ENCODE measurements at regions not wholly inside any gene's neighbourhood (a gene's known extent, or its start where the extent isn't known, plus 50 kb on each side); places are given as distances from the start of the nearest gene placed in this dataset.
"Not testable (repeated sequence)": the region's sequence is repeated elsewhere in the genome, so short reads cannot be mapped to it uniquely, and the experiment has no call there.

DNA sequence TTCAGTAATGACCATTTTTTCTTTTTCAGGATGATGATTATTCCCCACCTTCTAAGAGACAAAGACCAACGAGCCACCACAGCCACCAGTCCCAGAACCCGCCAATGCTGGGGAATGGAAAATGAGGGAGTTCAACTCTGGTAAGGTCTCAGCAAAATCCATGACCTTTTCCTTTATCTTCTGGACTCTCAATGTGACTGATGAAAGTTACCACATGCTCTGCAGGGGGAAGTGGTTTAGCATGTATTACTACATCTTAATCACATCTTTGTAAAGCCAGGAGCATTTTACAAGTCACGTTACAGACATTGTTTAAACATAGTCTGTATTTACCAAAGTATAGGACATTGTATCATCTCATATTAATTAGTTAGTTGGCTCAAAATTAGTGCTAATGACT lies 89.3 kb upstream of the METTL14 start:
- not testable (repeated sequence) for TF ChIP-seq SMC3 (IDR thresholded peaks at IDR 0.05; ENCODE audit: low read depth, low read length); USF2 (IDR thresholded peaks at IDR 0.05; ENCODE audit: low read depth, low read length); BHLHE40 (IDR thresholded peaks at IDR 0.05; ENCODE audit: low read depth, low read length); CEBPB (IDR thresholded peaks at IDR 0.05; ENCODE audit: low read depth, low read length); RFX5 (IDR thresholded peaks at IDR 0.05; ENCODE audit: low read depth, low read length); RCOR1 (IDR thresholded peaks at IDR 0.05; ENCODE audit: insufficient replicate concordance, low read length); FOS (IDR thresholded peaks at IDR 0.05; ENCODE audit: low read depth, low read length); POLR2A (IDR thresholded peaks at IDR 0.05; ENCODE audit: low read depth, low read length); MAFK (IDR thresholded peaks at IDR 0.05; ENCODE audit: low read depth, low read length); MAZ (IDR thresholded peaks at IDR 0.05; ENCODE audit: borderline replicate concordance, low read depth, low read length); NFE2L2 (IDR thresholded peaks at IDR 0.05; ENCODE audit: low read depth, low read length)
- TF ChIP-seq, protein P1, sequence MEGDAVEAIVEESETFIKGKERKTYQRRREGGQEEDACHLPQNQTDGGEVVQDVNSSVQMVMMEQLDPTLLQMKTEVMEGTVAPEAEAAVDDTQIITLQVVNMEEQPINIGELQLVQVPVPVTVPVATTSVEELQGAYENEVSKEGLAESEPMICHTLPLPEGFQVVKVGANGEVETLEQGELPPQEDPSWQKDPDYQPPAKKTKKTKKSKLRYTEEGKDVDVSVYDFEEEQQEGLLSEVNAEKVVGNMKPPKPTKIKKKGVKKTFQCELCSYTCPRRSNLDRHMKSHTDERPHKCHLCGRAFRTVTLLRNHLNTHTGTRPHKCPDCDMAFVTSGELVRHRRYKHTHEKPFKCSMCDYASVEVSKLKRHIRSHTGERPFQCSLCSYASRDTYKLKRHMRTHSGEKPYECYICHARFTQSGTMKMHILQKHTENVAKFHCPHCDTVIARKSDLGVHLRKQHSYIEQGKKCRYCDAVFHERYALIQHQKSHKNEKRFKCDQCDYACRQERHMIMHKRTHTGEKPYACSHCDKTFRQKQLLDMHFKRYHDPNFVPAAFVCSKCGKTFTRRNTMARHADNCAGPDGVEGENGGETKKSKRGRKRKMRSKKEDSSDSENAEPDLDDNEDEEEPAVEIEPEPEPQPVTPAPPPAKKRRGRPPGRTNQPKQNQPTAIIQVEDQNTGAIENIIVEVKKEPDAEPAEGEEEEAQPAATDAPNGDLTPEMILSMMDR (conservative IDR thresholded peaks at IDR 0.05; ENCODE audit: low read depth, low read length) = not testable (repeated sequence)
- TF ChIP-seq, protein P2, sequence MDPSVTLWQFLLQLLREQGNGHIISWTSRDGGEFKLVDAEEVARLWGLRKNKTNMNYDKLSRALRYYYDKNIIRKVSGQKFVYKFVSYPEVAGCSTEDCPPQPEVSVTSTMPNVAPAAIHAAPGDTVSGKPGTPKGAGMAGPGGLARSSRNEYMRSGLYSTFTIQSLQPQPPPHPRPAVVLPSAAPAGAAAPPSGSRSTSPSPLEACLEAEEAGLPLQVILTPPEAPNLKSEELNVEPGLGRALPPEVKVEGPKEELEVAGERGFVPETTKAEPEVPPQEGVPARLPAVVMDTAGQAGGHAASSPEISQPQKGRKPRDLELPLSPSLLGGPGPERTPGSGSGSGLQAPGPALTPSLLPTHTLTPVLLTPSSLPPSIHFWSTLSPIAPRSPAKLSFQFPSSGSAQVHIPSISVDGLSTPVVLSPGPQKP (IDR thresholded peaks at IDR 0.05; ENCODE audit: borderline replicate concordance, low read depth, low read length) = not testable (repeated sequence)

Data from IMR-90 (cell line).